ENCODE measurements at regions not wholly inside any gene's neighbourhood (a gene's known extent, or its start where the extent isn't known, plus 50 kb on each side); places are given as distances from the start of the nearest gene placed in this dataset.

DNA sequence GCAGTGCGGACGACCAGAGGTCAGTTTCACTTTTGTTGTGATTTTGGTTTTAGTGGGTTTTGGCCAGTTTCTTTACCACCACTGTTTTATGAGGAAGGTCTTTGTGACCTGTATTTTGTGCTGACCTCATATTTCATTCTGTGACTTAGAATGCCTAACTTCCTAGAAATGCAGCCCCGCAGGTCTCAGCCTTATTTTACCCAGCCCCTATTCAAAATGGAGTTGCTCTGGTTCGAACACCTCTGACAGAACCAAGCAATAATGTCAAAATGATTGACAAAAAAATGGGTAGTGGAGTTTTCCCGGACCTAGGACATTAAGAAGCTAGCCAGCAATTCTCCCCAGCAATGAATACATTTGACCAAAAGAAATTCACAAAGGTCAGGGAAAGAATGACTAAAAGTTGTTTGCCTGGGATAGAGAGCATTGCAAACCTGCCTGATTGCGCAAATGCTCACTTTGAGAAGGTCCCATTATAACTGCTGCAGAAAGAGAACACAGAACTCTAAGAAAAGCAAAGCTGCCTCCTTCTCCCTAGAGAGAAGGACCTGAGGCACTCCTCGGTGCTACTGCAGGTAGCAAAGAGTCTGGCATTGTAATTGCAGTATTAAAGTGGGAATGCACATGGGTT, 288.8 kb downstream of the ADGB start:
- DNase-seq: no peak

DNA sequence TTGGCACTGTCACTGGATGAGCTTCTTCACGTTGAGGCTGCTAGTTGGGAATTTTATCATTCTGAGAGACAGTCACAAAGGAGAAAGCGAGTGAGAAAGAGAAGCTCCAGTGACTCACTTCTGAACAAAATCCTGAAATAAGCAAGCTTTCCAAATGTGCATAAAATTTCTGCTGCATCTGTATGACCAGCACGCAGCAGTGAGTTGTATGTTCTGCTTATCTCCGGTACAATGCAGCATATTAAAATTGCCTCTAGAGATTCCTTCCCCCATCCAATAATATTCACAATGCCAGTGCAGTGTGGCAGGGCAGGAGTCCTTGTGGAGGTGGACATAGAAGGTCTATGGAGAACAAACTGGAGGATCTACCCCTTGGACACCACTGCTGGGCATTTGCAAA, 290.5 kb downstream of the ADGB start:
- no peak for DNase-seq

DNA sequence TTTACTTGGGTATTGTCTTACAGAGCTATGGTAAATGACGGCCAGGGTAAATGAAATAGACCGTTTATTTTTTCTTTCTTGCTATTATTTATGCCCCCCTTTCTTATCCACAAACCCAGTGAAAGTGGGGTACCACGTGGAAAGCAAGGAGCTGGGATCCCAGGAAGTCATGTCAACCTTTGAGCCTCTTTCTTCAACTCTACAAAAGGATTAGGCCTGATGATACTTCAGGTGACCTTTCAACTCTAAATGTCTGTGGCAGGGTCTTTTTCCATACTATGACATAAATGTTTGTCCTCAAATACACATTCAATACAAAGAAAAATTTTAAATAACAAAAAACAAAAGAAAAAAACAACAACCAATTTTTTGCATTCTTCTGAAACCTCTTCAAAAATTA, 291.4 kb downstream of the ADGB start:
- no peak for DNase-seq

DNA sequence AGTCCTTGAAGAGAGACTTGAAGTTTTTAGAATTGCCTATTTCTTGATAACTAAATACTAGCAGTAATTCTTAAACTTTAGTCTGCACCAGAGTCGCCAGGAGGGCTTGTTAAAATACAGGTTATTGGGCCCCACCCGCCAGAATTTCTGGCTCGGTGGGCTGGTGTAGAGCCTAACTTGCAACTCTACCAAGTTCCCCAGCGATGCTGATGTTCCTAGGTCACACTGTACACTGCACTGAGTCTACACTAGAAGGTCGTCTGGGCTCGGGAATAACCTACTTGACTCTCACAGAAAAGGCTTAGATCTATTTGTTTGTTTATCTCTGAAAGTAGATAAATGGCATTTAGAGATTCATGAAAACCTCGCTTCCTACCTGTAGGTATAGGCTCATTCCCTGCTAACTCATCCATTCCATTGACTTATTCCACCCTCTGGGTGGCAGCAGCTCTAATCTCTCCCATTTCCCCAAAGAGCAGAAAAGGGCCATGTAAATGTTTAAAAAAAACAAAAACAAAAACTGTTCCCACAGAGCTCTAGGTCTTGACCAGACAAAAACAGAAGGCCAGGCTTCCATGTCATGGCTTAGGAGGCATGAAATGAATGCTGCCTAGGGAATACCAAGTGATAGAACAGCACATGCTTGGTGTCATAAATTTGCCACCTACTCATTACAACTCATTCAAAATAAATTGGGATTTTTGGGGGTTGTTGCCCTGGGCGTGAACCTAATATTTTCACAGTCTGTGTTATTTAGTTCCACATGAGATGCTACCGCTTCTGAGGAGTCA, 292.1 kb downstream of the ADGB start:
- peak; percentile 31 for DNase-seq

DNA sequence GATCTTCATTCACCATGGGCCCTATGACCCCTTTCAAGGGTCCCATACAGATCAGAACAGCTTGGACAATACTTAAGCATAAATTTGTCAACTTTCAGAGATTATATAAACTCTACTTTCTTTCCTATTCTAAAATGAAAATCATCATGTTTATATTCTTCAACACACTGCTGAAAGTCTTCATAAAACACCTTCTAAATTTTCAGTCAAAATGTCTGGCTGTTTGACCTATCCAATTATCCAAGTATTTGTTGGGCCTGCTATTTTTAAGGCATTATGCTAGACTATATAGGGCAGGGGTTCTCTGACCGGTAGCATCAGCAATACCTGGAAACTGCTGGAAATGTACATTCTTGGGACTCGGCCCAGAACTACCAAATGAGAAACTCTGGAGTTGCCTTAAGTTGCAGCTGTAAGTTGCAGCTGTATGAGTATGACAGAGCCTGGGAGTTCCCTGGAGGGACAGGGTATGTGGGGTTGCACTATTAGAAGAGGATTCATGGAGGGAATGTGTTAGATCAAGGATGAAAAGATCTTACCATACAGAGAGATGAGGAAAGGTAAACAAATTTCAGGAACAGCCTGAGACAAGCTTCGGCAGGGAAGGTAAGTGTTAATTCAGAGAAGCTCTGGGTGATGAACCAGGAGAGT, 293.0 kb downstream of the ADGB start:
- no peak for DNase-seq

DNA sequence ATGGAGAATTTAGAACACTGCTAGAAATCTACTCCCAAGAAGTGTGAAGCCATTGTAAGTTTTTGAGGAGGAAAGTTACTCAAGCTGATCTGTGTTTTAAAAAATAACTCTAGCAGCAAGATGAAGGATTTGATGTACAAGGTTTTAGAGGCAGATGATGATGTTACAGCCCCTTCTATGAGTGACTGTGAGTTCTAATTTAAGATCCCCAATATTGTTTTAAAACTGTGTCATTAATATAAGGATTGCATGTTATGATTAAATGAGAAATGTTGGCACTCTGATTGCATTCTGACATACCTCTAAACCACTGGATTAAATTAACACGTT, 293.5 kb downstream of the ADGB start:
- DNase-seq: no peak

DNA sequence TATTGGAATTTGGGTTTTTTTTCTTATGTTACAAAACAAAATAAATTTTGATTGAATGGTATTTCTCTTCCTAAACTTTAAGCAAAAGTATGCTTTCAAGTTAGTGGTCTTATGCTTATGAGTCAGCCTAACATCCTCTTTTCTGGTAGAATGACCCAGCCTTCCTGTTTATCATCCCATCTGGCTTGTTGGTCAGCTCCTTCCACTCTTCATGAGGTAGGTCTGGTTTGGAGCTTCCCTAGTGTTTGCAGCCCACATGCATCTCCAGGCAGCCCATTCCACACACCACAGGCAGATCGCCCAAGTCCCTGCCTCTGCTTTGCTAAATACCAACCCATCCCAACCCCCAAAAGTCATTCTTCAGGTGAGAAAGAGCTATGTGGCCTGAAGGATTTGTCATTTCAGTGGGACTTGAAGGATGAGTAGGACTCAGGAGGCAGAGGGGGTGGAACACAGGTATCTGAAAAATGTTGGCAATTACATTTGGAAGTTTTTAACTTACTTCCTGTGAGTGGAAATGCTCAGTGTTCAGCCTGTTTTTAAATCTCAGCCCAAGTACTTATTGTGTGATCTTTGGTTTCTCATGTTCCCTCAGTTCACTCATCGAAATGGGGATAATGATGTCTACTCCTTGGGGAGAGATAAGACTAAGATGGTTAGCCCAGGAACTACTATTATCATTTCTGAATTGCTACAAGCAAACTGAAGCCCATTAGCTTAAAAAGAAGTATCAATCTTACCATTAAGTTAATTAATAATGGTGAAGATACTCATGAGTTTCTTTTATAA, 294.0 kb downstream of the ADGB start:
- DNase-seq: peak; percentile 13

DNA sequence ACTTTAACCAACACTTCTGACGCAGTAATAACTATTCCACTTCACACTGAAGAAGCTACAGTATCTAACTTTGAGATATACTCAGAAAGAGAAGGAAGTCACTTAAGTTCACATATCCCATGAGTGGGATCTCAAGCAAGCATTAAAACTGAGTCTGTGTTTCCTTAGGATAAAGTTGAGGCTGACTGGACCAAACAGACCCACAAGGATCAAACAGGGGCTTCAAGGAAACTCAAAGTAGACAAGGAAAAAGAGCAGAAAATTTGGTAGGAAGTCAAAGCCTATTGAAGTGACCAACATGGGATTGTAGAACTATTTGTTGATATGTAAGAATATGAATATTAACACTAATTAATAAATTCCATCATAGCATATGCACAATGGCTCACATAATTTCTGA, 294.9 kb downstream of the ADGB start:
- no peak for DNase-seq

DNA sequence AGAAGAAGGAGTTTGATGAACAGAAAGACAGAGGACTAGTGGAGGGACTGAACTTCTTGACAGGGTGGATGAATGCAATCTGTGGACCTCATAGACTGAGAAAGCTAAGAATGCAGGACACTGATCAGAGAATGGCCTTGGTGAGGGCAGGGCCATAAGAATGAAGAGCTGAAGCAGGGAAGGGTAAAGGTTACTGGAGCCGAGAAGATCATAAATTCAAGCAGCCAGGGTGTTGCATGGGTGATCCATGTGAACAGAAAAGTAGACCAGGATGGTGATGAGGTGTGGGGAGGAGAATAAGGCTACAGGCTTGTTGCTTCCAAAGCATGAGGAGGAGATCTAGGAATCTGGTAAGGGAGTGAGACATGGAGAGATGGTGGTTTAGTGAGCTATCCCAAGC, 295.9 kb downstream of the ADGB start:
- no peak for DNase-seq

DNA sequence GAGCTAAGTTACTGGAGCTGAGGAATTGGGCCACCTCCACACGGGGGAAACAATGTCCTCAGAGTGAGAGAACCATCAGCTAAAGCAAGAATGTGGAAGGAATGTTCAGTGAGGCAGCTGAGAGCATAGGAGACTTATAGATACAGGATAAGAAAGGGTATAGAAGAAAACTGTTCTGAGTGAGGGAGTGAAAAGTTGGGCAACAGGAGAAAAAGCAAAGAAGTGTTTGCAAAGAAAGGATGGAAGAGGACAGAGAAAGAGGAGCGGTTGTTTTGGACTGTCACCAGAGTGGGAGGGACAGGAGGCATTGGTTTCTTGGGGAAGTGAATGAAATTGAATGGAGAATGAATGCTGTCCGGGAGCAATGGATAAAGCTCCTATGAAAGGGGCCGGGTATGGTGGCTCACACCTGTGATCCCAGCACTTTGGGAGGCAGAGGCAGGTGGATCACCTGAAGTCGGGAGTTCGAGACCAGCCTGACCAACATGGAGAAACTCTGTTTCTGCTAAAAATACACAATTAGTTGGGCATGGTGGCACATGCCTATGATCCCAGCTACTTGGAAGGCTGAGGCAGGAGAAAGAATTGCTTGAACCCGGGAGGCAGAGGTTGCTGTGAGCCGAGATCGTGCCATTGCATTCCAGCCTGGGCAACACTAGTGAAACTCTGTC, 296.5 kb downstream of the ADGB start:
- no peak for DNase-seq

DNA sequence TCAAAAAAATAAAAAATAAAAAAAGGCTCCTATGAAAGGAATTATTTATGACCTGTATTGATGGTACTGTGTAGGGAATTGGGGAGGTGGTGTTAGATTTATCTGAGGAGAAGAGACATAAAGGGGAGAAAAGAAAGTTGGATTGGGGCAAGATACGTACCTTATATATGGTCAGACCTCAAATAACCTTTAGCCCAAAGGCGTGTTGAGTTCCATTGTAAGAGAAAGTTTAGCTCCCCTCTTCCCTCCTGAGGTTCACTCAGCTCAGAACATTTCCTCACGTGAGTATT, 296.9 kb downstream of the ADGB start:
- no peak for DNase-seq

DNA sequence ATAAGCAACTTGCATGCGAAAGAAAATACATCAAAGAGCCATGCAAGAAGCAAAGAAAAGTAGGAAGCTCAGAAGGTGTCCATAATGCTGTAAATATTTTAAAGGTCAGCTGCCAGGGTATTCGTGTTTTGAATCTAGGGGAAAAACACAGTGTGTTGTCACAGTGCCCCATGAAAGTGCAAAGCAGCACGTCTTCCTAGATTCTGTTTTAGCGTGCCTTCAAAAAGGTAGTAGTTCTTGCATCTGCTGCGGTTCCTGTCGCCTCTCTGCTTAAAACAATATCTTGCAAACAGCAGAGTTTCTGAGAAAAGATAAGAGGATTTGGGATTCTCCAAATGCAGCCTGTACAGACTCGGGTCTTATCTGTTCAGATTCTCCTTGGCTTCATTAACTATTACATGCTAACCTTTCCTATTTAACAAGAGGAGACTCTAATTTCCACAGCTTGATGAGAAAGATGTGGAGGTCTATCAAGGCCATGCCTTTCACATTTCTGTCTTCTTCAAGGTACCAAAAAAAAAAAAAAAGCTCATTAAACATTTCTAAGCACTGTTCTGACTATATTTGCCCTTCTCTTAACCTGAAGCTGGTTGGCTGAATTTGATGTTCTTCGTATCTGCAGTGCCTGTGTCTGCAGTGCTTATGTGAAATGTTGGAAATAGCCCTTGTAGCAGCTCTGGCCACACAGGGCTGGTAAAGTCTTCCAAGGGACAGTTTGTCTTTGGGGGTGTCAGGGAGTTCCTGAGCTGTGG, 297.5 kb downstream of the ADGB start:
- no peak for DNase-seq

DNA sequence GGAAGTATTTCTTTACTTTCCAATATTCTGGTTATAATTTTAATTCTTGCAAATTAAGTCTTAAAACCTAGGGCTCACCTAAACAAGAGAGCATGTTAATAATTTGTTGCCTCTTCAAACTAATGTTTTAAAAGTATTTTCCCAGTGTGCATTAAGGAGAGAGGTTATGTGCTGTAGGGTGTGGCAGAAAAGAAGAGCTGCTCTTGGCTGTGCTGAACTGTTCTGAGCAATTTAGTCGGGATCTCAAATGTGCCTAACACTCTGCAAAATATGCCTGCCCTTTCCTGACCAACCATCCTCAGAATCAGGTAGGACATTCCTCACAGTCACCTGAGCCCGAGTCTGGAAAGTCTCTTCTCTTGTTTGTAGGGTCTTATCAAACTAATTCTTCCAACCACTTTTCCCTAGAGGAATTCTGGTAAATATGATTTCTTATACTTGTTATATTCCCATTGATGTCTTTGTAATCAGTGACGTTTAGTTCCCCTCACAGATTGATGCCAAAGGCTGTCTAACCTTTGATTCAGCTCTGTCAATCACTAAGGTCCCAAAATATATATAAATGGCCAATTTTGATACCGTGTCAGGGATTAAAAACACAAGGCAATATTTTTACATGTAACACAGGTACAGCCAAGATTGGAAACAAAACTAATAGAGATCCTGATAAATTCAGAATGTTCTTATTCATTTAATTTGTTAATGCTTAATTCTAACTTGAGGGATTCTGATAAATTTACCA, 298.4 kb downstream of the ADGB start:
- no peak for DNase-seq

DNA sequence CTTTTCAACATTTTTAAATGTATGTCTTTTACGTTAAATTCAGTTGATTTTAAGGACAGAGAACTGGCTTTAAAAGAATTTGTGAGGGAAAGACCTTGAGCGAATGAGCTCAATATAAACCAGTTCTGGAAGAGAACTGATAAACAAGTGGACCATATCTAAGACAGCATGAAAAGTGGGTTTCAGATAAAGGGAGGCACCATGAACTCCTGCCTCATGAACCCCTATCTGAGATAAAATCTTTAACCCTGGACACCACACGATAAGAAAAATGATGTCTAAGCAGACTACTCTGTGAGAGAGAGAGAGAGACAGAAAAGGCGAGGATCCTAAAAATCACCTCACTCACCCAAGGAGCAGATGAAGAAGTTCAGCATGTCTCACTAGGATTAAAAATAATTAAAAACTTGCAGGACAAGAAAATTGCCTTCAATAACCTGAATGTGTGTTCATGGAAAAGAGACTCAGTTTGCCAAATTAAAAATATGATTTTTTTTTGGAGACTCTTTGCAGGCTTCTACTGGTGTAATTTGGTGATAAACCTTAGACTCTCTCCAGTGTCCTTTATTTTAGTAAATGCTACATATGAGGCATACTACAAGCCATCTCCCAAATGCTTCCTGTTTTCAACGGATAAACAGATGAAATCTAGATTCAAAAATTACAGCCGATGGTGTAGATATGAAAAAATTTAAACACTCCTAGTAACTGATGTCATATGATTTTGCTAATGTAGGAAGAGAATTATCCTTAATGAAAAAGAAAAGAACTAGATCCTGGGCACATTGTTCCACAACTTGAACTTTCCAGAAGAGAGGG, 299.5 kb downstream of the ADGB start:
- DNase-seq: no peak

DNA sequence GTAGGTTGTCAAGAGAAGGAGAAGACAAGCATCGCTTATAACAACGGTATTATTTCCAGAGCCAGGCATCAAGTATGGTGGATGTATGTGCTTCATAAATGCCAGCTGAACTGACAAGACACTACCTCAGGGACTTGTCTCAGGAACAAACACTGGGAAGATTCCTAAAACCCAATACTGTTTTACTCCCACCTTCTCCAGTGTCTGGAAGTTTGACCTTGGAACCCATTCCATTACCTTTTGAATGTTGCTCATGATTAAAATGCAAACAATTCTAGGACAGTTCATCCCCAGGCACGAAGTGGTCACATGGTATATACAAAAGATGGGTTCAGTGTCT, 300.1 kb downstream of the ADGB start:
- no peak for DNase-seq

DNA sequence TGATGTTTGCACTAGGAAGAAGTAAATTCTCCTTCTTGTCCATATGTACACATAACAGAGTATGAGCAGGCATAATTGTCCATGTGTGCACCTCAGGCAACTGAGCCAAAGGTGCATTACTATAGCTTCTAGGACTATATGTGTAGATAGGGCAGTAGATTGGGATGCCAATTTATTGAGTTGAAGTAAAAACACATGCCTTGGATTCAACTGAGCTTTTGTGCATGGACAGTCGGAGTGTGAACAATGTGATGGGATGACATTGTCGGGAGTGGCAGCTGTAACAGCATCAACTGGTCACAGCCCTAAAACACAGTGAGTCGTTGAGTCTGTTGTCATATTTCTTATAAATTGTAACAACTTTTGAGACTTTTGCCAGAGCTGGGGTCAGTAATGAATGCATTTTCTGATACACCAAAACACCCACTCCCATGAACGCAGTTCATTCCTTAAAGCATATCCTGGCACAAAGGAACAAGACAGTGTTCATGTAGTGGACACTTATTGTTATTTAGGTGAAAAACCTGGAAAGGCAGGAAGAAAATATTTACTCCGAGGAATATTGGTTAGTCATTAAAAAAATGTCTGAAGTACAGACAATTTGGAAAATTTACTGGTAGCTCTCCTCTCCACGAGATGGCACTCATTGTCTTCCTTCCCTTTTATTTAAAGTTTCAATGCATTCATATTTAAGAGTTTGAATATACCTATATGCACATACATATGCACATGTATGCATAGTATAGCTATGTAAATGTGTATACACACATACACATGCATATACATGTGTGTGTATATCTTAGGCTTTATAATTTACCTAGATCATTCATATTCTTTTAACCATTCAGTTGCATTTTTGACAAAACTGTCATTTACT, 302.0 kb upstream of the STXBP5 start:
- no peak for DNase-seq

DNA sequence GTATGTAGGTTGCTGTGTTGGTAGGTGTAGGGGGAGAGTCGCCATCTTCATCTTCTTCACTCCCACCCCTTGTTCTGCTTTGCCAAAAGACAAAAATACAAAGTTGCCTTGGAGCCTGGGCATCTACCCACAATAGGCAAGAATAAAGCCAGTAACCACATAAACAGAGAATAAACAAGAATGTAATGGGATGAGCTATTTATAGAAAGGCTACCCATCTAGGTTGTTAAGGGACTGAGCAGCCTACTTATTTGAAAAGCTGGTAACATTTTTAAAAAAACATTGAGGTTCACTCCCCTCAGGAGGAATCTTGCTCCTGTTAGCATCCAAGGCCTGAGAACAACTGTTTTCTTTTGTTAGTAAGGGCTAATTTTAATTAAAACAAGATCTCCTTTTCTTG, 301.4 kb upstream of the STXBP5 start:
- DNase-seq: no peak

DNA sequence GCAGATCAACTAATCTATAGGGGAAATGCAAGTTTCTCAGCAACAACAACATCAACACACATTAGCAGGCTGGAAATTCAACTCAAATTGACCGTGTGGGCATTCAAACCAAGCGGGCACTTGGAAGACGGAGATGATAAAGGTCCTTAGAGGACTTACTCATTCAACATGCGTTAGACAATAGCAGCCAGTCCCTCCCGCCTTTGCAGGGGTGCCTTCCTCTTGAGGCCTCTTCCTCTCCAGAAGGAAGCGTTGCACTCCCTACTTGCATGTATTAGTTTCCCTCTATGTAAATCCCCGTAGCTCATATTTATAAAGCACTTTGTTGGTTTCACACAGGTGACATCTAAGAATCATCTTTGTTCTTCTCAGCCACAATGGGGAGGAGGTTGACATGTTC, 300.8 kb upstream of the STXBP5 start:
- no peak for DNase-seq

DNA sequence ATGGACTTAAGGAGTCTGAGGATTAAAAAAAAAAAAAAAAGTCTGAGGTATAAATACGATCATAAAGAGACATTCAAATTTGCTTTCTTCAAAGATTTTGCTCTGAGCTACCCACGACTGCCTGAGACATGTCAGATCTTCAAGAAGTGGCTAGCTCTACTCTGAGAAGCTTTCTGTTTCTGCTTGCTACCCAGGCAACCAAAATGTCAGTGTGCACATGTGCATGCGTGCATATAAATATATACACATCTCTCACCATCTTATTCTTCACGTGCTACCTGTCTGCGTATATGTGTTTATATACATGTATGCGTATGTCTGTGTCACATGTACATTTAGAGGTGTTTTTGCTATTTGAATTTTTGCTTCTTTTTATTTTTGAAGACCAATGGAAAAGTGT, 299.6 kb upstream of the STXBP5 start:
- DNase-seq: no peak

DNA sequence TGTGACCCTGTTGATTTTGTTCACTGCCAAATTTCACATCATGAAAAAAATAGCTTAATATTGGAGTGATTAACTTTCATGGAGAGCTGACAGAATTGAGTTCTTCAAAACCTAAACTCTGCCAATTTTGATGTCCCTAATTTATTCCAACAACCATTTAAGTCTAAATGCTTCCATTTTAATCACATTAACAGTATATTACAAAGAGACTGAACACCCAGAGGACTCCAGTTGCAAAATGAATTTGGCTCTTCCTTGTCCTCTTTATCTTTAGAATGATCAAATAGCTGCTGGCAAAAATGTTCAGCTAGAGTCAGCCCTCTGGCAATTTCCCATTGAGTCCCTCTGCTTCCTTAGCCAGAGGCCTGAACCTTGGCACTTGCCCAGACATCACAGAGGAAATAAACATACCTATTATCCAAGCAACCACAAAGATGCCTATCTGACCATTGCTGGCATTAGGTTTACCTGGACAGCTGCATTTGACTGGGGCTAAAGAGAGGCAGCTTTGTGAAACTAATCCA, 299.0 kb upstream of the STXBP5 start:
- peak; percentile 26 for DNase-seq

Measured in kidney glomerular epithelial cell (primary cell).